GM19351 (cell line): ENCODE measurements at regions not wholly inside any gene's neighbourhood (a gene's known extent, or its start where the extent isn't known, plus 50 kb on each side); places are given as distances from the start of the nearest gene placed in this dataset.
"Not testable (repeated sequence)": the region's sequence is repeated elsewhere in the genome, so short reads cannot be mapped to it uniquely, and the experiment has no call there.

Source experiments
- ATAC-seq: cut with Tn5 transposase; IDR thresholded peaks from one replicate; pipeline ENCODE4 v1.9.1; 2021; ENCODE audit warnings: mild to moderate bottlenecking, moderate library complexity; ENCODE audit not compliant: unreplicated experiment

- ATAC-seq: peak; percentile 48
These were observed 303.7 kb upstream of the PAPPA start for GRCh38 chr9:115849679-115850412.

GRCh38 chr9:115850548-115851304 is 302.9 kb upstream of the PAPPA start:
- ATAC-seq: no peak

GRCh38 chr9:115855458-115856133 is 298.0 kb upstream of the PAPPA start:
- no peak for ATAC-seq

- not testable (repeated sequence) for ATAC-seq
These were observed 295.2 kb upstream of the PAPPA start for GRCh38 chr9:115858421-115858820.

GRCh38 chr9:115862021-115862420 is 291.6 kb upstream of the PAPPA start:
- no peak for ATAC-seq

DNA sequence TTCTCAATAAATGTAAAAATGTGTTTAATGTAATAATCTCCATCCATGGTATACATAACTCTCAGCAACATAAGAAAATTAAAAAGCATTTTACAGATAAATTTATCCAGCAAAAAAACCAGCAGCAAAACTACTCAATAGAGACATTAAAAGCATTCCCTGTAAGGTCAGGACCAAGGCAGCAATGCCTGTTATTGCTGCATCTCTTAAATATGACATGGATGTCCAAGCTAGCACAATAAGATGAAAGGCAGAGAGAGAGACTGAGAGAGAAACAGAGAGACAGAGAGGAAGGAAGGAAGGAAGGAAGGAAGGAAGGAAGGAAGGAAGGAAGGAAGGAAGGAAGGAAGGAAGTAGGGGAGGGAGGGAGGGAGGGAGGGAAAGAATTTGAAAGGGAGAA is 289.0 kb upstream of the PAPPA start:
- no peak for ATAC-seq

DNA sequence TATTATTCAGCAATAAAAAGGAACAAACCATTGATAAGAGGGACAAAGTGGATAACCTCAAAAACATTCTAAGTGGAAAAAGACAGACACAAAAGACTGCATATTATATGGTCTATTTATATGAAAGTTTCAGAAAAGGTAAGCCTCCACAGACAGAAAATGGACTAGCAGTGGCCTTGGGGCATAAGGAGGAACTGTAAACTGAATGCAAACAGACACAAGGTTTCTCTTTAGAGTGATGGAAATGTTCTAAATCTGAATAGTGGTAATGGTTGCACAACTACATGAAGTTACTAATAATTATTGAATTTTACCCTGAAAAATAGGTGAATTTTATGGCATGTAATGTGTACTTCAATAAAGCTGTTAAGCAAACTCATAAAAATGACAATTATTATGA is 286.3 kb upstream of the PAPPA start:
- no peak for ATAC-seq

DNA sequence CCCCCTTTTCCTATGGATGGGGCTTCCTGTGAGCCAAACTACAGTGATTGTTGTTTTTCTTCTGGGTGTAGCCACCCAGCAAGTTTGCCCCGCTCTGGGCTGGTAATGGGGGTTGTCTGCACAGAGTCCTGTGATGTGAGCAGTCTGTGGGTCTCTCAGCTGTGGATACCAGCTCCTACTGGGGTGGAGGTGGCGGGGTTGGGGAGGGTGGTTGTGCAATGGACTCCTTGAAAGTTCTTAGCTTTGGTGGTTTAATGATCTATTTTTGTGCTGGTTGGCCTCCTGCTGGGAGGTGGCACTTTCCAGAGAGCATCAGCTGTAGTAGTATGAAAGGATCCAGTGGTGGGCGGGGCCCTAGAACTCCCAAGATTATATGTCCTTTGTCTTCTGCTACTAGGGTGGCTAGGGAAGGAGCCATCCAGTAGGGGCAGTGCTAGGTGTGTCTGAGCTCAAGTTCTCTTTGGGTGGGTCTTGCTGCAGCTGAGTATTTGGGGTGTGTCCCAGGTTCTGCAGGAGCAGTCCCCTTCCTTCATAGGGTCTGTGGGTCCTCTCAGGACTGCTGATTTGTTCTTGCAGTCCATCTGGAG is 275.6 kb upstream of the PAPPA start:
- no peak for ATAC-seq

- ATAC-seq: no peak
These were observed 274.1 kb upstream of the PAPPA start for GRCh38 chr9:115879451-115879850.

DNA sequence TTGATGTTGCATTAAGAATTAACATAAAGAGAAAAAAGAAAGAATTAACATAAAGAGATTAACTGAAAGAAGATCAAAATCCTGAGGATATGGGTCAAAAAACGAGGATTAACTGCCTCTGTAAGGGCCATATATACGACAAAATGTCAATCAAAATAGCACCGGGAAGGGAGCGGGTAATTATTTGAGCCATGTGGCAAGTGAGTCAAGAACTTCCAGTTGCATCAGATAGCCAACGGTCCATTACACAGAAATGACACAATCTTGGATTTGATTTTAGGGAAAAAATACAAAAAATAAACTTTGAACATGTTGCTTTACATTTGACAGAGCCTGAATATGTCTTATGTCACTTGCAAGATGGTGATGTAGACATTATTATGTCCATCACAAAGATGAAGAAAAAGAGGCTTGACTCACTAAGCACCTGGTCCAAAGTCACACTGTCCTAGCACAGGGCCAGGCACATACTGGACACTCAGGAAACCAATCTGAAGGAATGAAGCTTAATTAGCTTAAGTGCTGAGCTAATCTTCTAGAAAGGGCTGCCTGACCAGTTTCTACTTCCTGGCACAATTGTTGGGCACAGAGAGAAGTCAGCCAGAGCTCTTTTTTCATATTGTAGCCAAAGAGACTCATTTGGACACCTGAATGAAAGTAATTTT is 273.2 kb upstream of the PAPPA start:
- ATAC-seq: no peak

DNA sequence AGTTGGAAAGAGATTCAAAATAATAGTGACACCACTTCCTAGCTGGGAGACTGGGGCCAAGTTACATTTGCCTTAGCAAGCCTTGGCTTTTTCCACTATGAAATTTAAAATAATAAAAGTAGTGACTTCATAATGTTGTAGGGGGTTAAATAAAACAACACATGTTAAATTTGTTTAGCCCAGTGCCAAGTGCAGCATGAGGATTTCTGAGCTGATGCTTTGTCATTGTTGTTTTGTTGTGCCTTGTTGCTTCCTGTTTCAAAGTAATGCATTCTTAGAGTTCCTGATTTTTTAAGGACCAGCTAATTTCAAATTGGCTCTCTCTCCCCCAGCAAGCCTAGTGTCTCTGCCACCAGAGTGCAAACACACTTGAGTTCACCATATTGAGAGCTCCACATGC is 270.7 kb upstream of the PAPPA start:
- ATAC-seq: no peak

DNA sequence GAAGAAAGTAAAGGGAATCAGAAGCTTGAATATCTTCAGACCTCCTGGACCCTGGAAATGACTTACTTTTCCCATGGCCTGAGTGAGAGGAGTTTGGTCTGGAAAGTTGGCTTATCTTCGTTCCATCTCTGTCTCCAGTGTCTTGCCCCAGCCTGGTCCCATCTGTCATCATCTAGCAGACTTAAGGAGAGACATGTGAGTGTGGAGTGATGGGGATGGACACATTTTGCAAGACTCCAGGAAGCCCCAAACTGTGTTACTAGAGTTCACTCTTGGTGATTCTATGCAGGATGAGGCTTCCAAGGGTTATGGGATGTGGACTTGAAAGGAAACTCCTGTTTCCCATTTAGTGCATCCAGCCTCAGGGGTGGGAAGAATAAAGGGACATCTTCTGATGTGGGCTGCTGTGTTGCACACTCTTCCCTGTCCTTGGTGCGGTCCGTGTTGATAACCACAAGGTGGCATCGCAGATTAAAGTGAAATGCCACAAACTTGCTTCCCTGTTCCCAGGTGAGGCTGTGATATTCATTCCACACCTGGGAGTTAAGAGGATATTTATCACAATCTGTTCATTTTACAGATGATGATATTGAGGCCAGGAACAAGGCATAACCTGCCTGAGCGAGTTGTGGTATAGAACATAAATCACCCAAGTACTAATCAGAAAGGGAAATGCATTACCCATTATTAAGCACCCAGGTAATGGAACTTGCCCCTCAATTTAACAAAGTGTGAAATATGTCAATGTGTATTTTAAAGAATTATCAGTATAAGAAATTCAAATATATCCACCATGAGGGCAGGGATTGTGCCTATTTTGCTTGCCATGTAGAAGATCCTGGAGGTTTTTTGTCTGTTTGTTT is 269.9 kb upstream of the PAPPA start:
- peak; percentile 54 for ATAC-seq

DNA sequence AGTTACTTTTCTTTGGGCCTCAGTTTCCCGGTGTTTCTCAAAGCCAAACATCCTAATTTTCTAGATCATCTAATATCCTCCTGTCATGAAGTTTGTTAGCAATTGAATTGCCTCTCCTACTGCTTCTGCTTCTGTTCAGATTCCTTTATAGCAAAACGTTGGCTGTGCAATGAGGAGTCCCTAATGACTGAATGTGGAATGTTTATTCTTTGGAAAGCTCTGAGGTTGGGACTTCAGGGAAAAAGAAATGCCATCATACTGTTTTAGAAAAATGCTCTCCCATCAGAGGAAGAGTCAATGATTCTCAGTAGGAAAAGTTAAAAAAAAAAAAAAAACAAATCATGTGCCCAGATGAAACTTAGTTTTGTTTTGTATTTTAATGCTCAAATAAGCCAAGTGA is 268.7 kb upstream of the PAPPA start:
- ATAC-seq: no peak

GRCh38 chr9:115888131-115888530 is 265.5 kb upstream of the PAPPA start:
- no peak for ATAC-seq

DNA sequence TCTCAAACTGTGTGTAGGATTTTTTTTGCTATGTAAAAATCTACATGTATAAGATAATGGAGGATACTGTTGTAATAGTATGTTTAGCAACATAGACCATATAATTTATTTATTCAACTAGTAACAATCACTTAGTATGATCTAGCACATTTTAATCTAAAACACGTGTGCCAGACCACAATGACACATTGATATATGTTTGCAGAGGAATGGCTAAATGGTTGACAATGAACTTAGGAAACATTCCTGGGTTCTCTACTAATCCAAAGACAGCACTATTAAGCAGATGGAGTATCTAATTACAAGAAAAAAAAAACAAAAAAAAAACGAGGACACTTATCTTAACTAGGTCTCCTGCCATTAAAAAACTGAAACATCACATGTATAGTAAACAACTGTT is 261.7 kb upstream of the PAPPA start:
- ATAC-seq: no peak

DNA sequence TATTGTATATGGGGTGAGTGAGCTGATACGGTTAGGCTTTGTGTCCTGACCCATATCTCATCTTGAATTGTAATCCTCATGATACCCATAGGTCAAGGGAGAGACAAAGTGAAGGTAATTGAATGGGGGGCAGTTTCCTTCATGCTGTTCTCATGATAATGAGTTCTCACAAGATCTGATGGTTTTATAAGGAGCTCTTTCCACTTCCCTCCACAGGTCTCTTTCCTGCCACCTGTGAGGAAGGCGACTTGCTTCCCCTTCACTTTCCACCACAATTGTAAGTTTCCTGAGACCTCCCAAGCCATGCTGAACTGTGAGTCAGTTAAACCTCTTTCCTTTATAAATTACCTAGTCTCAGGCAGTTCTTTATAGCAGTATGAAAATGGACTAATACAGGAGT is 255.1 kb upstream of the PAPPA start:
- not testable (repeated sequence) for ATAC-seq

- ATAC-seq: no peak
These were observed 252.9 kb upstream of the PAPPA start for GRCh38 chr9:115900698-115901097.

DNA sequence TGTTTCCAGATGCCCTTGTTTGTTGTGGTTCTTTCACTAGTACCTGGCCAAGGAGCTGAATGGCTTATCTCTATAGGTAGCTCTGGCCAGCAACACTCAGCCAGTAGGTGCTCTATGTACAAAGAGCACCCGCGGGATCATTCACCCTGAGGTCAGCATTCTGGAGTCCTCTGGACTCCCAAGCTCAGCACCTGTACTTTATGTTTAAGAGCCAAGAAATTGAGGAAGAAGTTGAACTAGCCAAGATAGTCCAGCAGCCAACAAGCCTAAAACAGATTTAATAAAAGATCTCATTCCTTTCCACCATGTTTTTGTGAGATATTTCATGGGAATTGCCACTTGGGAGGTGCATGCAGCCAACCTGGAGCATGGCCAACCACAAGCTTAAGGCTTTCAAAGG is 242.6 kb upstream of the PAPPA start:
- ATAC-seq: no peak

DNA sequence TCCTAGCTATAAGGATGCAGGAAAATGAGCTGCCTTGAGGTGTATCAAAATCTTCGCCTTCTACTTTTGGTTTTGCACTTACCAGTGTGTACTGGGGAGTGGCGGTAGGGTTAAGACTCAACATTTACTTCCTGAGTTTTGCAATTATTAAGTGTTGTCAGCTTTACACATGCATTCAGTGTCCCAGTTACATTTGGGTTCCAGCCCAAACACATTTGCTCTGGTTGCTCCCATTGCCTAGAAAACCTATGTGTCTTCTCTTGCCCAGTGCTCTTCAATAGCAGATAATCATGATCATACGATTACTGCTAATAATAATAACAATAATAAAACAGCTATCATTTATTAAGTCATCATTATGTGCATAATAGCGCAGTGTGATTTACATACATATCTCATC is 241.5 kb upstream of the PAPPA start:
- no peak for ATAC-seq

- ATAC-seq: no peak
These were observed 239.9 kb upstream of the PAPPA start for GRCh38 chr9:115913696-115914095.
